ENCODE measurements at regions not wholly inside any gene's neighbourhood (a gene's known extent, or its start where the extent isn't known, plus 50 kb on each side); places are given as distances from the start of the nearest gene placed in this dataset.

GRCh38 chr3:118682921-118683320, 351.7 kb downstream of the IGSF11 start:
- DNase-seq = no peak
- WGBS, 5 donors = 68 to 86% (median 79%) methylated on average over 2 of the region's 2 CpGs
- no peaks in the 10 kb centered on the region for H3K9me3 ChIP-seq
- no peak overlapping the region for H3K27ac ChIP-seq
- no peak overlapping the region for H3K4me3 ChIP-seq
- no peaks in the 10 kb centered on the region for H3K4me1 ChIP-seq
- H3K36me3 ChIP-seq = no peaks in the 10 kb centered on the region
- intact Hi-C loops (cut with DNase I; ENCODE audit: low total_unique reads) = no loop called here
- no peaks in the 10 kb centered on the region for H3K27me3 ChIP-seq (replicated peaks in 1 of 7)
- TF ChIP-seq POLR2AphosphoS5 (IDR thresholded peaks at IDR 0.05) (no peak), POLR2A (IDR thresholded peaks at IDR 0.05) (no peak), CTCF (IDR thresholded peaks at IDR 0.05 in 8 of 11, conservative IDR thresholded peaks at IDR 0.05 in 3 of 11) (no peak)

GRCh38 chr3:118683636-118684035, 351.0 kb downstream of the IGSF11 start:
- intact Hi-C loops (cut with DNase I; ENCODE audit: low total_unique reads) = no loop called here
- H3K36me3 ChIP-seq = no peaks in the 10 kb centered on the region
- no peak overlapping the region for H3K4me3 ChIP-seq
- H3K4me1 ChIP-seq = no peaks in the 10 kb centered on the region
- no peaks in the 10 kb centered on the region for H3K9me3 ChIP-seq
- 88 to 93% (median 90%) methylated on average over 6 of the region's 6 CpGs for WGBS, 5 donors
- no peak overlapping the region for H3K27ac ChIP-seq
- no peaks in the 10 kb centered on the region for H3K27me3 ChIP-seq (replicated peaks in 1 of 7)
- TF ChIP-seq CTCF (IDR thresholded peaks at IDR 0.05 in 8 of 11, conservative IDR thresholded peaks at IDR 0.05 in 3 of 11) (no peak), POLR2AphosphoS5 (IDR thresholded peaks at IDR 0.05) (no peak), POLR2A (IDR thresholded peaks at IDR 0.05) (no peak)
- DNase-seq = no peak

GRCh38 chr3:118688396-118688884, 346.2 kb downstream of the IGSF11 start:
- Histone ChIP-seq H3K27me3 (replicated peaks in 1 of 7) (no peaks in the 10 kb centered on the region), H3K27ac (no peak overlapping the region), H3K36me3 (no peaks in the 10 kb centered on the region), H3K9me3 (no peaks in the 10 kb centered on the region), H3K4me1 (no peaks in the 10 kb centered on the region), H3K4me3 (no peak overlapping the region)
- no peak for TF ChIP-seq CTCF (IDR thresholded peaks at IDR 0.05 in 8 of 11, conservative IDR thresholded peaks at IDR 0.05 in 3 of 11)
- TF ChIP-seq POLR2A (IDR thresholded peaks at IDR 0.05) = no peak
- TF ChIP-seq POLR2AphosphoS5 (IDR thresholded peaks at IDR 0.05) = no peak
- intact Hi-C loops (cut with DNase I; ENCODE audit: low total_unique reads) = no loop called here
- 61 to 71% (median 66%) methylated on average over 2 of the region's 2 CpGs for WGBS, 5 donors
- DNase-seq = no peak

- no peak for TF ChIP-seq POLR2A (IDR thresholded peaks at IDR 0.05)
- TF ChIP-seq CTCF (IDR thresholded peaks at IDR 0.05 in 8 of 11, conservative IDR thresholded peaks at IDR 0.05 in 3 of 11) = no peak
- no peak for TF ChIP-seq POLR2AphosphoS5 (IDR thresholded peaks at IDR 0.05)
- no peaks in the 10 kb centered on the region for H3K36me3 ChIP-seq
- H3K9me3 ChIP-seq = peaks cover 0 to 10% (median 0%) of the 10 kb centered on the region in 8 donors
- H3K4me3 ChIP-seq = no peak overlapping the region
- intact Hi-C loops (cut with DNase I; ENCODE audit: low total_unique reads) = no loop called here
- no peaks in the 10 kb centered on the region for H3K27me3 ChIP-seq (replicated peaks in 1 of 7)
- 68 to 97% (median 89%) methylated on average over 1 of the region's 1 CpG for WGBS, 5 donors
- no peak for DNase-seq
- H3K27ac ChIP-seq = no peak overlapping the region
- H3K4me1 ChIP-seq = no peaks in the 10 kb centered on the region
Observed at GRCh38 chr3:118692416-118692815, 342.2 kb downstream of the IGSF11 start.

Measured in spleen (tissue), 11 donors.